Prostate gland (tissue), 2 donors: ENCODE measurements at regions not wholly inside any gene's neighbourhood (a gene's known extent, or its start where the extent isn't known, plus 50 kb on each side); places are given as distances from the start of the nearest gene placed in this dataset.

ENCODE experiments used
- POLR2A ChIP-seq: fragments of 450-650 bp; IDR thresholded peaks from one replicate; pipeline ENCODE4 v1.6.1; 2016; ENCODE audit warnings: antibody characterized with exemption, mild to moderate bottlenecking
- POLR2AphosphoS5 ChIP-seq: sonication (generic); formaldehyde crosslinking; IDR thresholded peaks from one replicate; pipeline ENCODE4 v1.6.1; 2017; ENCODE audit warnings: antibody characterized with exemption
- TF ChIP-seq, protein P1 (sequence below), 4 experiments: fragments of 200-600 bp in 2 of 4; fragments of 450-650 bp in 2 of 4; sonication (generic) in 2 of 4; IDR thresholded peaks; 1 replicate in 3 of 4; 2 replicates in 1 of 4; pipeline ENCODE4 v1.5.1; 2016 to 2019; ENCODE audit warnings: antibody characterized with exemption in 4 of 4, mild to moderate bottlenecking in 2 of 4, moderate library complexity in 2 of 4

- TF ChIP-seq POLR2AphosphoS5 (no peak), POLR2A (no peak)
- TF ChIP-seq, protein P1, sequence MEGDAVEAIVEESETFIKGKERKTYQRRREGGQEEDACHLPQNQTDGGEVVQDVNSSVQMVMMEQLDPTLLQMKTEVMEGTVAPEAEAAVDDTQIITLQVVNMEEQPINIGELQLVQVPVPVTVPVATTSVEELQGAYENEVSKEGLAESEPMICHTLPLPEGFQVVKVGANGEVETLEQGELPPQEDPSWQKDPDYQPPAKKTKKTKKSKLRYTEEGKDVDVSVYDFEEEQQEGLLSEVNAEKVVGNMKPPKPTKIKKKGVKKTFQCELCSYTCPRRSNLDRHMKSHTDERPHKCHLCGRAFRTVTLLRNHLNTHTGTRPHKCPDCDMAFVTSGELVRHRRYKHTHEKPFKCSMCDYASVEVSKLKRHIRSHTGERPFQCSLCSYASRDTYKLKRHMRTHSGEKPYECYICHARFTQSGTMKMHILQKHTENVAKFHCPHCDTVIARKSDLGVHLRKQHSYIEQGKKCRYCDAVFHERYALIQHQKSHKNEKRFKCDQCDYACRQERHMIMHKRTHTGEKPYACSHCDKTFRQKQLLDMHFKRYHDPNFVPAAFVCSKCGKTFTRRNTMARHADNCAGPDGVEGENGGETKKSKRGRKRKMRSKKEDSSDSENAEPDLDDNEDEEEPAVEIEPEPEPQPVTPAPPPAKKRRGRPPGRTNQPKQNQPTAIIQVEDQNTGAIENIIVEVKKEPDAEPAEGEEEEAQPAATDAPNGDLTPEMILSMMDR (IDR thresholded peaks at IDR 0.05), result no peak
These were observed 65.9 kb upstream of the LRRC3B start for GRCh38 chr3:26556637-26557036.
